Inflammatory macrophage treated with lipopolysaccharide for 1 hour (primary cell): ENCODE measurements at regions not wholly inside any gene's neighbourhood (a gene's known extent, or its start where the extent isn't known, plus 50 kb on each side); places are given as distances from the start of the nearest gene placed in this dataset.
"Not testable (repeated sequence)": the region's sequence is repeated elsewhere in the genome, so short reads cannot be mapped to it uniquely, and the experiment has no call there.

Experiments
- DNase-seq, 2 donors: peaks; one replicate each; pipeline ENCODE4 v3.0.0-alpha.2; 2020 to 2022

- no peak for DNase-seq
Measured at GRCh38 chr7:17558558-17559332, 260.3 kb downstream of the AHR start.

DNA sequence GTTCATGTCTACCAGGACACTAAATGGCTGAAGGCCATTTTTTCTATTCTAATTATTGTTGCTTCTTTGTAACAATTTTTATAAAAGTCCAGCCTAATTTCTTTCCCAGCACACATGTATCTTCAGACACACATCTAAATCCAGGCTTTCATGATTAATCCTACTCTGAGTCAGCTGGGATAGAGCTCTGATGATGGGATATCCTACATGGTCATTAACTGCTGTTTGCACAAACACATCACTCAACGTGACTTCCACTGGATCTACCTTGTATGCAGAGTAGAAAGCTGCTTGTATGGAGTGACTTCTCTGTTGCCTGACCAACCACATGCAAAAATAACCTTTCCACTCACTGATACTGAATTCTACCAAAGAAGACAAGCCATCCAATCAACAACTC lies 260.9 kb downstream of the AHR start:
- no peak for DNase-seq

GRCh38 chr7:17560516-17560915 lies 262.1 kb downstream of the AHR start:
- no peak for DNase-seq

DNA sequence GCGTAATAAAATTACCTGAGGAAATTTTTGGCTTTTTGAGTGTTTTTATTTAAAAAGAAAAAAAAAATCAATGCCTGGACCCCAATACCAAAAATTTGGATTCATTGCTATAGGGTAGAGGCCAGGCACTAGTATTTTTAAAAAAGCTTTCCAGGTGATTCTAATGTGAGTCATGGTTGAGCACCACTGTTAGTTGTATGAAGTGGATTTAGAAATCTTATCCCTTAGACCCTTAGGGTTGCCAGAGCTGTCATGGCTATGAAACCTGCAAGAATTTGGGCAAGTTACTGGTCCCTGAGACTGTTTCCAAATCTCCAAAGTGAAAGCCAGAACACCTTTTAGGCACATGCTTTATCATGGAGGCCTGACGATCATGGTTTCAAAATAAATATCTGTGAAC lies 262.5 kb downstream of the AHR start:
- DNase-seq = no peak

GRCh38 chr7:17564678-17565212 lies 266.3 kb downstream of the AHR start:
- peak; percentile 25 to 34 for DNase-seq

DNA sequence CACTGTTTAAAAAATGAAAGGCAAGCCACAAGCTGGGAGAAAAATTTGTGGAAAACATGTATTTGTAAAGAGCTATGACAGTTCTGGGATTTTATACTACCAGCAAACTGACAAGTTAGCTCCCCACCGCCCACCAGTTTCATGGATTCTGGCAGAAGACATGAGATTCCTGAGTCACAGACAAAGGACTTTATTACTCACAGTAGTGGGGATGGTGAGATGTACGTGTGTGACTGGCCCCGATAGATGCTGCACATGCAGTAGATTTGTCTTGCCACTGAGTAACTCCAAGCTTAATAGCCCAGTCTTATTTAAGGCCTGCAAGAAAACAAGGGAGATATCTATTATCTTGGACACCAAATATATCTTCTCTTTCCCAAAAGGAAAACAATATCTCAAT lies 281.7 kb downstream of the AHR start:
- DNase-seq = peak in 1 of 2 donors; percentile 23

GRCh38 chr7:17580856-17581255 lies 282.4 kb downstream of the AHR start:
- no peak for DNase-seq

GRCh38 chr7:17581301-17581700 lies 282.8 kb downstream of the AHR start:
- no peak for DNase-seq

GRCh38 chr7:17582696-17583095 lies 284.2 kb downstream of the AHR start:
- DNase-seq = not testable (repeated sequence)

GRCh38 chr7:17583786-17584185 lies 285.3 kb downstream of the AHR start:
- DNase-seq = no peak

DNA sequence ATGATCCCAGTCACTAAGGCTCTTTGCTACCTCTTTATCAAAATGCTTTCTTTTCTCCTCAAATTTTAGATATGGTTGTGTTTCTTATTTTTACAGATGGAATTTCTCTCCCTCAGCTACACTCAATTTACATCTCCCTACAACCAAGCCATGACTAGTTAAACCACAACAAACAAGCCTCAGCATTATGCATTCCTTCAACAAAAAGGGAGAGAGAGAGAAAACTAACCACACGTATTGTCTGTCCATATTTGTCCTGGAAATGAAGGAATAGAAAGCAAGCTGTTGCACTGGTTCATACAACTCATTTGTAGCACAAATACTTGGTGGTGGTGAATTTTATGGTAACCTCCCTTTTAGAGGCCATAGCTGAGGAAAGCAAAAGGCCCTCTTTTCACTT lies 286.4 kb downstream of the AHR start:
- DNase-seq = no peak

DNA sequence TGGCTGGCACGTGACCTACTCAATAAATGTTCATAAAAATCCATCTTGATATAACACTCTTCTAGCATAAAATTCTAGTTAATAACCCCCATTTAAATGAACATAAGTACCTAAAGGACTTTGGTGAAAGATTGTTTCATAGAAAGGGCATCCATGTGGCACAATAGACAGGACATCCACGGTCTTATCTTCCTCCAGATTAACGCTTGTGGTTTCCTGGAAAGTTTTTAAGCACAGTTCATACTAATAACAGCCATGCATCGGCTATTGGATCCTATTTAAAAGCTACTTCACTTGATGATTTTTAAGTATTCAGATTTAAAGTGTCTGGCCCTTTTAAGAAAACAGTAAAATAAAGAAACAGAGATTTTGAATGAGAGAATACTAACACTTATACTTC lies 288.3 kb downstream of the AHR start:
- no peak for DNase-seq

- no peak for DNase-seq
Measured at GRCh38 chr7:17588730-17589129, 290.3 kb downstream of the AHR start.

DNA sequence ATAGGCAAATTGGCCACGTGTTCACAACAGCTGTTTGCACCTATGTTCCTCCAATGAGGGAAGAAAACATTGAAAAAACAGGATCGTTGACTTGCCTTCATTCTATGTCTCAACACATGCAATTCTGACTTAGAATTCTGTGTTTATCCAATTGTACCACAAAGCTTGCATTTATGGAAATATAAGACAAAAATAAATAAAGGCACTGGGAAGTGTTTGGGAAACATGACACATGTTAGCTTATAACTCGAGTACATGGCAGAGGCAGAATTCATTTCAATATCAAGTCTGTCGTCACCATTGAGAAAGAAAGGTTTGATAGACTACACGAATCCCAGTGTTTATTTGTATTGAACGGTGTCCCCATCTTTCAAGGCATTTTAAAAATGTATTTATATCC lies 291.2 kb downstream of the AHR start:
- DNase-seq = no peak

DNA sequence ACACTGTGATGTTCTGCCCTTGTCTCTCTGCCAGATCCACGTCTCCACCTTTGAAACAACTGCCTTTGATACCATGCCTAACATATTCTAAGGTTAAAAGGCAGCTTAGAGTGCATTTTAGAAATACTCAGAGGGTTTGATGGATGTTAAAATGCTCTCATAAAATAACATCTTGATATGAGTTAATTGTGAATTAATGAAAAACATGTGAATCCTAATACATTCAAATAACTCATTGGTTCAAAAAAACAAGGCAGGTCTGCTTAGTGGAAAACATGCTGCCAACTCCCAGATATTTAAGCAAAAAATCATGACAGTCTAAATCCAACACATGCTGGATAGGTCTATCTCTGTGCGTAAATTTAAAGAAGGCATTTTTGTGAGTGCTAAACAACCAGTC lies 291.8 kb downstream of the AHR start:
- no peak for DNase-seq

DNA sequence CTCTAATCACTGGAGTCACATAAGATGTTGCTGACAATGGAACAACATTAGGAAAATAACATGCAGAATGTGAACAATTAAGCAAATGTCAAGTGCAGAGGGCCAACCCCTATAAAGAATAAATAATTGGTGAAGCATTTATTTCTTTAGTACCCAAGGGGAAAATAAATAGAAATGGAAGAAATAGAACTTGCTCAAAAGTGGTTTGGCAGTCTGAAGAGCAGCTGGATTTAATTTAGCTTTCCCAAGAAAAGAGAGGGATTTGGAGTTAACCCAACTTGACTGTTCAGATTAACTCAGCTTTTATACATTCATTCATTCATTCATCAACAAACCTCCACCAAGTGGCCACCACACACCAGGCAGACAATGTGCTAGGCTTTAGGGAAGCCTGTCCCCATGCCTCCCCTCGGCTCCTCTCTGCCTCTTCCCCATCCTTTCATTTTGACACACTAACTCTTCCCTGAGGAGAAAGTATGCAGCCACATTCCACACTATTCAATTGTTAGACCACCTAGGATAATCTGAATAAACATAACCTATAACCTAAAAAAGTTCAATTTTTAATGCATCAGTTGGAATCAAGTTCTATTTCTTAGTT lies 295.5 kb downstream of the AHR start:
- DNase-seq = no peak

- no peak for DNase-seq
Measured at GRCh38 chr7:17595546-17595945, 297.1 kb downstream of the AHR start.

DNA sequence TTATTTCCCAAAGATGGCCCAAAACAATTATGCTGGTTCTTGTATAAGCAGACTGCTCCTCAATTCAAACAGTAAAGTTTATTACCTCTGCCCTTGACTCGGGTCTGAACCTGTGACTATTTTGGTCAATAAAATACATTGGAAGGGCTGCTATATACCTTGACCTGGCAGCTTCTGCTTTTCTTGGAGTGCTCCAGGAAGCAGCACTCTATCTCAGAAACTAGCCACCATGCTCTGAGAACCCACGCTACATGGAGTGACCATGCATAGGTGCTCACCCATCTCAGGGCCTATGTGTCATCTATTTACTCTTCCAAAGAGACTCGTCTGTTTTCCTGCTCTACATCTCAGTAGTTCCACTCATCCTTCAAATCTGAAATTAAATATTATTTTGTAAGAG lies 299.9 kb downstream of the AHR start:
- no peak for DNase-seq

- DNase-seq = no peak
Measured at GRCh38 chr7:17598846-17599245, 300.4 kb downstream of the AHR start.

GRCh38 chr7:17599733-17600339 lies 301.4 kb downstream of the AHR start:
- DNase-seq = no peak

DNA sequence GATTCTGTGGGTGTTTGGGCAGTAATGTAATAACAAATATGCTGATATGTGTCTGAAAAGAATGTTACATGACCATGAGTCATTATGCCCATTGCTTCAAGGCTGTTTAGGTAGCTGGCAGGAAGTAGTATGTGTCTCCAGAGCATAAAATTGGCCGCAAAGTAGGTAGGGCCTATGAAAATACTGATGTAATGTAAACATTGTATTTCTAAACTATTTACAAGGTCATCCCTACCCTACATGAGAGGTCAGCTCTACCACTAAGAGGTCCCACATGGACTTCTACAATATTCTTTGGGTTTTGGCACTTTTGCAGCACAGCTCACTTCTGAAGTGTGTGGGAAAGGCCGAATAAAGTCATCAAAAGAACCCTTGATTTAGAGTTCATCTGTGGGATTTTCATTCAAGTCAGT lies 301.9 kb downstream of the AHR start:
- peak in 1 of 2 donors; percentile 19 for DNase-seq

- DNase-seq = no peak
Measured at GRCh38 chr7:17601921-17602320, 303.5 kb downstream of the AHR start.

- peak; percentile 57 to 58 for DNase-seq
Measured at GRCh38 chr7:17608114-17608833, 309.8 kb downstream of the AHR start.
